Neural cell (in vitro differentiated cells): ENCODE measurements at regions not wholly inside any gene's neighbourhood (a gene's known extent, or its start where the extent isn't known, plus 50 kb on each side); places are given as distances from the start of the nearest gene placed in this dataset.

ENCODE experiments used
- H2AFZ ChIP-seq: fragments of 200-600, 300-800 bp; sonication (generic), shearing (Covaris generic); 2 replicates; pipeline ENCODE4 v1.6.0; 2014; ENCODE audit warnings: low read depth, mild to moderate bottlenecking, antibody characterized with exemption, low read length, moderate library complexity
- H3F3A ChIP-seq: fragments of 200-600 bp; shearing (Covaris generic); 2 replicates; pipeline ENCODE4 v1.6.1; 2016; ENCODE audit warnings: mild to moderate bottlenecking, moderate library complexity, mixed read lengths, antibody characterized with exemption, low read length; ENCODE audit not compliant: insufficient read depth, poor library complexity, severe bottlenecking
- H3K27ac ChIP-seq: fragments of 200-600, 300-800 bp; sonication (generic), shearing (Covaris generic); 2 replicates; pipeline ENCODE4 v1.5.1; 2014; ENCODE audit warnings: mild to moderate bottlenecking, low read length, moderate library complexity
- H3K27me3 ChIP-seq: fragments of 300-800, 200-600 bp; sonication (generic), shearing (Covaris generic); 2 replicates; pipeline ENCODE4 v1.6.0; 2014; ENCODE audit warnings: mild to moderate bottlenecking, low read depth, low read length, moderate library complexity; ENCODE audit not compliant: insufficient read depth
- H3K36me3 ChIP-seq: fragments of 300-800, 200-600 bp; sonication (generic), shearing (Covaris generic); 2 replicates; pipeline ENCODE4 v1.5.1; 2014; ENCODE audit warnings: mild to moderate bottlenecking, antibody characterized with exemption, low read length, moderate library complexity; ENCODE audit not compliant: insufficient read depth
- H3K4me2 ChIP-seq: fragments of 300-800, 200-600 bp; sonication (generic), shearing (Covaris generic); 2 replicates; pipeline ENCODE4 v1.6.0; 2014; ENCODE audit warnings: mild to moderate bottlenecking, low read length
- H3K4me3 ChIP-seq: fragments of 300-800, 200-600 bp; sonication (generic), shearing (Covaris generic); 2 replicates; pipeline ENCODE4 v1.5.1; 2014; ENCODE audit warnings: mild to moderate bottlenecking, low read length, moderate library complexity
- H3K79me2 ChIP-seq: fragments of 200-600 bp; shearing (Covaris generic); replicated peaks from 2 replicates; pipeline ENCODE4 v1.6.0; 2014; ENCODE audit warnings: mild to moderate bottlenecking, low read length, moderate library complexity; ENCODE audit not compliant: insufficient read depth
- H3K9ac ChIP-seq: fragments of 300-800, 200-600 bp; sonication (generic), shearing (Covaris generic); 2 replicates; pipeline ENCODE4 v1.6.1; 2016; ENCODE audit warnings: mild to moderate bottlenecking, low read length, mixed read lengths
- H3K9me2 ChIP-seq: fragments of 200-600 bp; shearing (Covaris generic); 2 replicates; pipeline ENCODE4 v1.6.1; 2016; ENCODE audit warnings: mild to moderate bottlenecking, low read length, mixed read lengths; ENCODE audit not compliant: insufficient read depth
- H3K9me3 ChIP-seq: fragments of 200-600, 300-800 bp; sonication (generic), shearing (Covaris generic); 2 replicates; pipeline ENCODE4 v1.6.1; 2016; ENCODE audit warnings: mild to moderate bottlenecking, mixed run types, low read length, moderate library complexity, mixed read lengths
- H4K20me1 ChIP-seq: fragments of 200-600 bp; shearing (Covaris generic); 2 replicates; pipeline ENCODE4 v1.6.1; 2016; ENCODE audit warnings: mild to moderate bottlenecking, mixed run types; ENCODE audit not compliant: insufficient read depth
- CTCF ChIP-seq: fragments of 450-650 bp; IDR thresholded peaks from 2 replicates; pipeline ENCODE4 v1.5.1; 2014; ENCODE audit warnings: antibody characterized with exemption, mild to moderate bottlenecking, moderate library complexity; ENCODE audit not compliant: poor library complexity, severe bottlenecking
- EP300 ChIP-seq: fragments of 450-650 bp; conservative IDR thresholded peaks from 2 replicates; pipeline ENCODE4 v1.6.1; 2014; ENCODE audit warnings: antibody characterized with exemption, mild to moderate bottlenecking, moderate library complexity; ENCODE audit not compliant: poor library complexity, severe bottlenecking
- EZH2 ChIP-seq: fragments of 200-600, 300-800 bp; shearing (Covaris generic), sonication (generic); IDR thresholded peaks from 2 replicates; pipeline ENCODE4 v1.6.1; 2014; ENCODE audit warnings: antibody characterized with exemption, low read length, borderline replicate concordance, mild to moderate bottlenecking; ENCODE audit not compliant: insufficient read depth, poor library complexity, severe bottlenecking
- MXI1 ChIP-seq: fragments of 450-650 bp; conservative IDR thresholded peaks from 2 replicates; pipeline ENCODE4 v1.6.1; 2014; ENCODE audit warnings: antibody characterized with exemption, mild to moderate bottlenecking; ENCODE audit not compliant: poor library complexity, severe bottlenecking
- POLR2AphosphoS5 ChIP-seq: IDR thresholded peaks from 2 replicates; pipeline ENCODE4 v1.6.1; 2012
- RAD21 ChIP-seq: fragments of 450-650 bp; conservative IDR thresholded peaks from 2 replicates; pipeline ENCODE4 v1.6.1; 2014; ENCODE audit warnings: antibody characterized with exemption, mild to moderate bottlenecking, moderate library complexity
- REST ChIP-seq: IDR thresholded peaks from 2 replicates; pipeline ENCODE4 v1.6.1; 2012; ENCODE audit warnings: borderline replicate concordance
- SMC3 ChIP-seq: fragments of 450-650 bp; conservative IDR thresholded peaks from 2 replicates; pipeline ENCODE4 v1.6.1; 2014; ENCODE audit warnings: antibody characterized with exemption, mild to moderate bottlenecking, moderate library complexity; ENCODE audit not compliant: poor library complexity
- TAF1 ChIP-seq: IDR thresholded peaks from 2 replicates; pipeline ENCODE4 v1.6.1; 2012; ENCODE audit warnings: low read depth

GRCh38 chr18:39190508-39190907 lies 1624.9 kb upstream of the CELF4 start:
- H3K27ac ChIP-seq = no peak overlapping the region
- H2AFZ ChIP-seq = no peak overlapping the region
- H4K20me1 ChIP-seq = no peaks in the 10 kb centered on the region
- no peak for TF ChIP-seq CTCF
- no peak for TF ChIP-seq SMC3
- no peak for TF ChIP-seq EP300
- no peak for TF ChIP-seq POLR2AphosphoS5
- TF ChIP-seq RAD21 = no peak
- no peak for TF ChIP-seq TAF1
- no peak for TF ChIP-seq MXI1
- no peak for TF ChIP-seq EZH2
- no peak for TF ChIP-seq REST
- no peaks in the 10 kb centered on the region for H3K27me3 ChIP-seq
- no peak overlapping the region for H3K4me3 ChIP-seq
- no peaks in the 10 kb centered on the region for H3K9me2 ChIP-seq
- no peaks in the 10 kb centered on the region for H3K36me3 ChIP-seq
- no peak overlapping the region for H3K4me2 ChIP-seq
- no peaks in the 10 kb centered on the region for H3K9me3 ChIP-seq
- H3K79me2 ChIP-seq = no peaks in the 10 kb centered on the region
- H3K9ac ChIP-seq = no peak overlapping the region
- H3F3A ChIP-seq = no peaks in the 10 kb centered on the region

GRCh38 chr18:39188278-39188677 lies 1622.7 kb upstream of the CELF4 start:
- no peak overlapping the region for H3K4me3 ChIP-seq
- no peaks in the 10 kb centered on the region for H3F3A ChIP-seq
- no peak overlapping the region for H3K27ac ChIP-seq
- no peaks in the 10 kb centered on the region for H3K9me3 ChIP-seq
- TF ChIP-seq CTCF = no peak
- TF ChIP-seq MXI1 = no peak
- TF ChIP-seq EP300 = no peak
- TF ChIP-seq SMC3 = no peak
- no peak for TF ChIP-seq REST
- no peak for TF ChIP-seq EZH2
- TF ChIP-seq POLR2AphosphoS5 = no peak
- no peak for TF ChIP-seq TAF1
- TF ChIP-seq RAD21 = no peak
- H3K79me2 ChIP-seq = no peaks in the 10 kb centered on the region
- no peak overlapping the region for H3K4me2 ChIP-seq
- H2AFZ ChIP-seq = no peak overlapping the region
- H4K20me1 ChIP-seq = no peaks in the 10 kb centered on the region
- no peaks in the 10 kb centered on the region for H3K9me2 ChIP-seq
- no peak overlapping the region for H3K9ac ChIP-seq
- no peaks in the 10 kb centered on the region for H3K36me3 ChIP-seq
- no peaks in the 10 kb centered on the region for H3K27me3 ChIP-seq
